Breast epithelium (tissue), 3 donors: ENCODE measurements at regions not wholly inside any gene's neighbourhood (a gene's known extent, or its start where the extent isn't known, plus 50 kb on each side); places are given as distances from the start of the nearest gene placed in this dataset.

Experiments
- POLR2A ChIP-seq: fragments of 450-650 bp; IDR thresholded peaks from one replicate; pipeline ENCODE4 v1.6.1; 2016; ENCODE audit warnings: antibody characterized with exemption, mild to moderate bottlenecking, moderate library complexity
- POLR2AphosphoS5 ChIP-seq, 3 donors: sonication (generic); formaldehyde crosslinking; IDR thresholded peaks; one replicate each; pipeline ENCODE4 v1.6.1; 2017; ENCODE audit warnings: antibody characterized with exemption in 3 of 3
- TF ChIP-seq, protein P1 (sequence below), 3 donors: fragments of 450-650 bp; IDR thresholded peaks; one replicate each; pipeline ENCODE4 v1.5.1; 2016 to 2017; ENCODE audit warnings: antibody characterized with exemption in 3 of 3, mild to moderate bottlenecking in 3 of 3, moderate library complexity in 3 of 3

DNA sequence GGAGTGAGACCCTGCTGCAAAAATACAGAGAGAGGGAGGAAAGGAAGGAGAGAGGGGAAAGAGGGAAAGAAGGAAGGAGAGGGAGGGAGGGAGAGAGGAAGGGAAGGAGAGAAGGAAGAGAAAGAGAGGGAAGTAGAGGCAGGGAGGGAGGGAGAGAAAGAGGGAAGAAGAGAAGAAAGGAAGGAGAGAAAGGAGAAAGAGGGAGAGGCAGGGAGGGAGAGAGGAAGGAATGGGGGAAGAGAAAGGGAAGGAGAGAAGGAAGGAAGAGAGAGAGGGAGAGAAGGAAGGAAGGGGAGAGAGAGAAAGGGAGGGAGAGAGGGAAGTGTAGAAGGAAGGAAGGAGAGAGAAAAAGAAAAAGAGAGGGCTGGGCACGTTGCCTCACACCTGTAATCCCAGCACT, 121.7 kb downstream of the TMEM130 start:
- TF ChIP-seq, protein P1, sequence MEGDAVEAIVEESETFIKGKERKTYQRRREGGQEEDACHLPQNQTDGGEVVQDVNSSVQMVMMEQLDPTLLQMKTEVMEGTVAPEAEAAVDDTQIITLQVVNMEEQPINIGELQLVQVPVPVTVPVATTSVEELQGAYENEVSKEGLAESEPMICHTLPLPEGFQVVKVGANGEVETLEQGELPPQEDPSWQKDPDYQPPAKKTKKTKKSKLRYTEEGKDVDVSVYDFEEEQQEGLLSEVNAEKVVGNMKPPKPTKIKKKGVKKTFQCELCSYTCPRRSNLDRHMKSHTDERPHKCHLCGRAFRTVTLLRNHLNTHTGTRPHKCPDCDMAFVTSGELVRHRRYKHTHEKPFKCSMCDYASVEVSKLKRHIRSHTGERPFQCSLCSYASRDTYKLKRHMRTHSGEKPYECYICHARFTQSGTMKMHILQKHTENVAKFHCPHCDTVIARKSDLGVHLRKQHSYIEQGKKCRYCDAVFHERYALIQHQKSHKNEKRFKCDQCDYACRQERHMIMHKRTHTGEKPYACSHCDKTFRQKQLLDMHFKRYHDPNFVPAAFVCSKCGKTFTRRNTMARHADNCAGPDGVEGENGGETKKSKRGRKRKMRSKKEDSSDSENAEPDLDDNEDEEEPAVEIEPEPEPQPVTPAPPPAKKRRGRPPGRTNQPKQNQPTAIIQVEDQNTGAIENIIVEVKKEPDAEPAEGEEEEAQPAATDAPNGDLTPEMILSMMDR (IDR thresholded peaks at IDR 0.05): no peak
- no peak for TF ChIP-seq POLR2A
- TF ChIP-seq POLR2AphosphoS5 (IDR thresholded peaks at IDR 0.05): no peak
